Epithelial cell of proximal tubule (primary cell): ENCODE measurements at regions not wholly inside any gene's neighbourhood (a gene's known extent, or its start where the extent isn't known, plus 50 kb on each side); places are given as distances from the start of the nearest gene placed in this dataset.

Experiments
- DNase-seq: peaks from one replicate; pipeline ENCODE4 v3.0.0-alpha.2; 2011; ENCODE audit warnings: low read depth
- H3K4me3 ChIP-seq: 2 replicates; pipeline ENCODE4 v1.5.1; 2011; ENCODE audit warnings: low read depth, mild to moderate bottlenecking, low read length
- CTCF ChIP-seq: conservative IDR thresholded peaks from 2 replicates; pipeline ENCODE4 v1.5.1; 2012; ENCODE audit warnings: low read depth, mild to moderate bottlenecking, low read length

- H3K4me3 ChIP-seq = no peak overlapping the region
- TF ChIP-seq CTCF = no peak
- DNase-seq = no peak
Observed at GRCh38 chr2:239898292-239898925, 126.7 kb downstream of the NDUFA10 start.

DNA sequence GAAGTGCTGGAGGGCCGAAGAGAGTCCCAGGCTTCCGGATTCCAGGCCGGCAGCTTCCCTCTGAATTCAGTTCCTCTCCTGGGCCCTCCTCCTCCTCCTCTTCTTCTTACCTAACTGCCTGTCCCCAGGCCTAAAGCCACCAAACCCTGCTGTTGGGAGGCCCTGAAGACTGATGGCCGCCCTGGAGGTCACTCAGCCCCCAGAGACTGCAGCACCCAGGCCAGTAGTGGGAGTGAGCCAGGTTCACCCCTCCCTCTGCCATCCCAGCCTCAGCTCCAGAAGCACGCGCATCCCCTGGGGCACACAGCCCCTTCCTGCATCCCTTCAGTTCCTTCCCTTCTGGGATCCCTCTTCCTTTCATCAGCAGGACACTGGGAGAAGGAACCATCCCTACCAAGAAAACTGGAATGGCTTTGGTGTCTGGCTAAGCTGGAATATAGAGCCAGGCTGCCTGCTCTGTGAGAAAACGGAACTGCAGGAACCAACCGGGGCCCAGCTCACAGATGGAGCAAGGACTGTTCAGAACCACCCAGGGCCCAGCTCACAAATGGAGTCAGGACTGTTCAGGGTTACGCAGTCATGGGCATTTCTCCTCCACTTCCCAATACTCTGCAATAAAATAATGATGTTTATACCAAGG, 127.4 kb downstream of the NDUFA10 start:
- no peak for TF ChIP-seq CTCF
- no peak overlapping the region for H3K4me3 ChIP-seq
- no peak for DNase-seq

- no peak for TF ChIP-seq CTCF
- no peak overlapping the region for H3K4me3 ChIP-seq
- no peak for DNase-seq
Observed at GRCh38 chr2:239896075-239896474, 129.1 kb downstream of the NDUFA10 start.

- no peak for TF ChIP-seq CTCF
- no peak for DNase-seq
- H3K4me3 ChIP-seq = no peak overlapping the region
Observed at GRCh38 chr2:239895669-239896068, 129.5 kb downstream of the NDUFA10 start.

- no peak for DNase-seq
- H3K4me3 ChIP-seq = no peak overlapping the region
- TF ChIP-seq CTCF = no peak
Observed at GRCh38 chr2:239895116-239895515, 130.0 kb downstream of the NDUFA10 start.

GRCh38 chr2:239894276-239894675, 130.9 kb downstream of the NDUFA10 start:
- no peak overlapping the region for H3K4me3 ChIP-seq
- no peak for DNase-seq
- TF ChIP-seq CTCF = no peak

DNA sequence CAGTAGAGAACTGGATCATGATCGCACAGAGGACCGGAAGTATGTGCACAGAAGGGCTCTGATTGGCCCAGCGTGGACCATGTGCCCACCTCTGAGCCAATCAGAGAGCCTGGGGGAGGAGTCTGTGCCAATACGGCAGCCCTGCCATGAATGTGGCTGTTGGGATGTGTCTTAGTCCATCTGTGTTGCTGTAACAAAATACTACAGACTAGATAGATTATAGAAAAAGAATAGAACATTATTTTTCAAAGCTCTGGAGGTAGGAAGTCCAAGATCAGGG, 132.0 kb downstream of the NDUFA10 start:
- TF ChIP-seq CTCF = no peak
- no peak overlapping the region for H3K4me3 ChIP-seq
- no peak for DNase-seq
